ENCODE measurements at regions not wholly inside any gene's neighbourhood (a gene's known extent, or its start where the extent isn't known, plus 50 kb on each side); places are given as distances from the start of the nearest gene placed in this dataset.
"Not testable (repeated sequence)": the region's sequence is repeated elsewhere in the genome, so short reads cannot be mapped to it uniquely, and the experiment has no call there.

DNA sequence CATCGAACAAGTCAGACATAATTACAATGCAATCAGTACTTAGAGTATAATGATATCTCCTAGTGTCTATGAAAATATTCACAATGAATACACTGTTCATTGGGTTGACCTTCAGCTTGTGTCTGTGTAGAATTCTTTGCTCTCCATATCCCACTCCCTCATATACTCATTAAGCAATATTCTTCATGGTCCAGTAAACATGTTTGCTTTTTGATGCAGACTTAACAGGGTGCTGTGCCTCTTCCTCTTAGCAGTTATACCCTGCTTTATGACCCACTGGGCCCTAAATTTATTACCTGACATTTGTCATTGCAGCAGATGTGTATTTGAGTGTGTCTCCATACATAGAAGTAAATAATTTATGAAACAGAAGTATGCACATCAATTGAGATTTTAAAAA lies 352.5 kb upstream of the CCDC179 start:
- H3K4me1 ChIP-seq = no peaks in the 10 kb centered on the region
- H3F3A ChIP-seq (ENCODE audit: low read depth) = no peaks in the 10 kb centered on the region
- no peak overlapping the region for H3K27ac ChIP-seq
- no peaks in the 10 kb centered on the region for H4K20me1 ChIP-seq (ENCODE audit: low read depth)
- no peak overlapping the region for H3K9ac ChIP-seq
- no peaks in the 10 kb centered on the region for H3K79me2 ChIP-seq (ENCODE audit: low read depth)
- H3K36me3 Mint-ChIP-seq = no peaks in the 10 kb centered on the region
- H3K4me3 Mint-ChIP-seq = no peak overlapping the region
- H3K9me3 Mint-ChIP-seq = no peaks in the 10 kb centered on the region
- H3K36me3 ChIP-seq = no peaks in the 10 kb centered on the region
- H3K4me2 ChIP-seq = no peak overlapping the region
- DNase-seq (ENCODE audit: low spot score) = no peak
- no peak overlapping the region for H3K27ac Mint-ChIP-seq
- H2AFZ ChIP-seq (replicated peaks) = no peak overlapping the region
- peaks cover 2% of the 10 kb centered on the region for H3K27me3 Mint-ChIP-seq (ENCODE audit: insufficient read depth, low read depth)
- H3K4me3 ChIP-seq = no peak overlapping the region
- H3K9me3 ChIP-seq (ENCODE audit: low read depth) = no peaks in the 10 kb centered on the region
- TF ChIP-seq, protein P1, sequence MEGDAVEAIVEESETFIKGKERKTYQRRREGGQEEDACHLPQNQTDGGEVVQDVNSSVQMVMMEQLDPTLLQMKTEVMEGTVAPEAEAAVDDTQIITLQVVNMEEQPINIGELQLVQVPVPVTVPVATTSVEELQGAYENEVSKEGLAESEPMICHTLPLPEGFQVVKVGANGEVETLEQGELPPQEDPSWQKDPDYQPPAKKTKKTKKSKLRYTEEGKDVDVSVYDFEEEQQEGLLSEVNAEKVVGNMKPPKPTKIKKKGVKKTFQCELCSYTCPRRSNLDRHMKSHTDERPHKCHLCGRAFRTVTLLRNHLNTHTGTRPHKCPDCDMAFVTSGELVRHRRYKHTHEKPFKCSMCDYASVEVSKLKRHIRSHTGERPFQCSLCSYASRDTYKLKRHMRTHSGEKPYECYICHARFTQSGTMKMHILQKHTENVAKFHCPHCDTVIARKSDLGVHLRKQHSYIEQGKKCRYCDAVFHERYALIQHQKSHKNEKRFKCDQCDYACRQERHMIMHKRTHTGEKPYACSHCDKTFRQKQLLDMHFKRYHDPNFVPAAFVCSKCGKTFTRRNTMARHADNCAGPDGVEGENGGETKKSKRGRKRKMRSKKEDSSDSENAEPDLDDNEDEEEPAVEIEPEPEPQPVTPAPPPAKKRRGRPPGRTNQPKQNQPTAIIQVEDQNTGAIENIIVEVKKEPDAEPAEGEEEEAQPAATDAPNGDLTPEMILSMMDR (IDR thresholded peaks at IDR 0.05) = no peak
- TF ChIP-seq EZH2 (IDR thresholded peaks at IDR 0.05) = no peak
- TF ChIP-seq EZH2phosphoT487 (IDR thresholded peaks at IDR 0.05) = no peak
- H3K27me3 ChIP-seq = no peaks in the 10 kb centered on the region
- H3K4me1 Mint-ChIP-seq = peaks cover 2% of the 10 kb centered on the region

DNA sequence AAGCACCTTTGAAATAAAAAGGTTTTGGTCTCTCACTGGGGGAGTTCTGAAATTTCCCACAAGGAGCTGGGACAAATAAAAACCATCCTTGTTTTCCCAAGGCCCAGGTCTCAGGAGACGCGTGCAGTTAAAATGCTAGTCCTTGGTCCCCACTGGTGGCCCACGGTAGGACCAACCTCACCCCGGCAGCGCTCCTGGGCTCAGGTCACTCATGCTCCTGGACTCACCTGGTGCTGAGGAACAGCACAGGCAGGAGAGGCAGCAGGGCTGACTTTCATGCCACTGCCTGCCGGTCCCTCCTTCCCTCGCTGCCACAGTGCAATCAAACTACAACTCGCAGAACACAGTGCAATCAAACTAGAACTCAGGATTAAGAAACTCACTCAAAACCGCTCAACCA lies 356.8 kb upstream of the CCDC179 start:
- H3K27ac ChIP-seq = no peak overlapping the region
- Mint-ChIP-seq H3K9me3 (peaks cover 2% of the 10 kb centered on the region), H3K4me3 (no peak overlapping the region), H3K4me1 (no peaks in the 10 kb centered on the region), H3K27me3 (ENCODE audit: insufficient read depth, low read depth) (no peaks in the 10 kb centered on the region), H3K27ac (no peak overlapping the region), H3K36me3 (no peaks in the 10 kb centered on the region)
- H3K4me3 ChIP-seq = no peak overlapping the region
- H3K9ac ChIP-seq = no peak overlapping the region
- no peak overlapping the region for H2AFZ ChIP-seq (replicated peaks)
- no peaks in the 10 kb centered on the region for H3K27me3 ChIP-seq
- H4K20me1 ChIP-seq (ENCODE audit: low read depth) = no peaks in the 10 kb centered on the region
- no peaks in the 10 kb centered on the region for H3F3A ChIP-seq (ENCODE audit: low read depth)
- no peaks in the 10 kb centered on the region for H3K4me1 ChIP-seq
- TF ChIP-seq EZH2 (IDR thresholded peaks at IDR 0.05) (no peak), EZH2phosphoT487 (IDR thresholded peaks at IDR 0.05) (no peak)
- TF ChIP-seq, protein P1 (IDR thresholded peaks at IDR 0.05) = no peak
- no peaks in the 10 kb centered on the region for H3K9me3 ChIP-seq (ENCODE audit: low read depth)
- H3K79me2 ChIP-seq (ENCODE audit: low read depth) = no peaks in the 10 kb centered on the region
- H3K36me3 ChIP-seq = no peaks in the 10 kb centered on the region
- DNase-seq (ENCODE audit: low spot score) = no peak
- H3K4me2 ChIP-seq = no peak overlapping the region

DNA sequence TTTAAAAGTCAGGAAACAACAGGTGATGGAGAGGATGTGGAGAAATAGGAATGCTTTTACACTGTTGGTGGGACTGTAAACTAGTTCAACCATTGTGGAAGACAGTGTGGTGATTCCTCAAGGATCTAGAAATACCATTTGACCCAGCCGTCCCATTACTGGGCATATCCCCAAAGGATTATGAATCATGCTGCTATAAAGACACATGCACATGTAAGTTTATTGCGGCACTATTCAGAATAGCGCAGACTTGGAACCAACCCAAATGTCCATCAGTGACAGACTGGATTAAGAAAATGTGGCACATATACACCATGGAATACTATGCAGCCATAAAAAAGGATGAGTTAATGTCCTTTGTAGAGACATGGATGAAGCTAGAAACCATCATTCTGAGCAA lies 359.8 kb upstream of the CCDC179 start:
- H3K4me1 Mint-ChIP-seq; H3K9ac ChIP-seq; H3K27me3 ChIP-seq; H3K9me3 ChIP-seq (ENCODE audit: low read depth); H3K4me1 ChIP-seq; H3K27ac ChIP-seq; H3K36me3 ChIP-seq; H3K79me2 ChIP-seq (ENCODE audit: low read depth); H3K27ac Mint-ChIP-seq; H3F3A ChIP-seq (ENCODE audit: low read depth); H3K36me3 Mint-ChIP-seq; H3K9me3 Mint-ChIP-seq; H2AFZ ChIP-seq (replicated peaks); H3K27me3 Mint-ChIP-seq (ENCODE audit: insufficient read depth, low read depth); H4K20me1 ChIP-seq (ENCODE audit: low read depth); H3K4me2 ChIP-seq; H3K4me3 Mint-ChIP-seq; DNase-seq (ENCODE audit: low spot score); H3K4me3 ChIP-seq: not testable (repeated sequence)

DNA sequence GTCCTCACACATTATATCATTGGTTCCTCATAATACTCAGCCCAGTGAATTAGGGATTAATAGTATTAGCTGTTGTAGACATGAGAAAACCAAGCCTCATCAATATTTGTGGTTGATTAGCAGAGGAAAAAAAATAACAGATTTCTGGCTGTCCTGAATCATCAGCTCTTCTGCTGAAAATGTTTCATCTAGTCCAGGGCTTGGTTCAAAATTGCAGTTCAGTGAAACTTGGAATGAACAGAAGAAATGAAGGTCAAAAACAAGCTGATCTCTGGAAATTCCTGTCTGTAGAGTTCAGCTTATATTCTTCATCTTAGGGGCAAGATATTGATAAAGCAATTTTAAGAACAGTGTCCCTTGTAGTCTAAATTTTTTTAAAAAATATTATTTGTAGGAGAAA lies 361.1 kb upstream of the CCDC179 start:
- no peaks in the 10 kb centered on the region for H3K79me2 ChIP-seq (ENCODE audit: low read depth)
- TF ChIP-seq EZH2phosphoT487 (IDR thresholded peaks at IDR 0.05) (no peak), EZH2 (IDR thresholded peaks at IDR 0.05) (no peak)
- TF ChIP-seq, protein P1 (IDR thresholded peaks at IDR 0.05) = no peak
- Mint-ChIP-seq H3K4me1 (no peaks in the 10 kb centered on the region), H3K4me3 (no peak overlapping the region), H3K36me3 (no peaks in the 10 kb centered on the region), H3K27ac (no peak overlapping the region), H3K27me3 (ENCODE audit: insufficient read depth, low read depth) (no peaks in the 10 kb centered on the region), H3K9me3 (peaks cover 2% of the 10 kb centered on the region)
- H3K27me3 ChIP-seq = no peaks in the 10 kb centered on the region
- H3F3A ChIP-seq (ENCODE audit: low read depth) = no peaks in the 10 kb centered on the region
- no peak overlapping the region for H3K9ac ChIP-seq
- no peaks in the 10 kb centered on the region for H4K20me1 ChIP-seq (ENCODE audit: low read depth)
- no peaks in the 10 kb centered on the region for H3K4me1 ChIP-seq
- H3K9me3 ChIP-seq (ENCODE audit: low read depth) = no peaks in the 10 kb centered on the region
- no peak overlapping the region for H3K4me2 ChIP-seq
- no peak overlapping the region for H2AFZ ChIP-seq (replicated peaks)
- no peak overlapping the region for H3K4me3 ChIP-seq
- no peak overlapping the region for H3K27ac ChIP-seq
- H3K36me3 ChIP-seq = no peaks in the 10 kb centered on the region
- DNase-seq (ENCODE audit: low spot score) = no peak

All from neural progenitor cell (in vitro differentiated cells).